K562 (cell line): ENCODE measurements at regions not wholly inside any gene's neighbourhood (a gene's known extent, or its start where the extent isn't known, plus 50 kb on each side); places are given as distances from the start of the nearest gene placed in this dataset.

ENCODE experiments used
- ASH1L ChIP-seq: fragments of 450-650 bp; IDR thresholded peaks from 2 replicates; pipeline ENCODE4 v1.6.1; 2018; ENCODE audit warnings: borderline replicate concordance, mild to moderate bottlenecking, low read depth; ENCODE audit not compliant: partially characterized antibody
- CHAMP1 ChIP-seq: fragments of 450-650 bp; IDR thresholded peaks from 2 replicates; pipeline ENCODE4 v1.6.1; 2016; ENCODE audit warnings: mild to moderate bottlenecking
- CHCHD3 ChIP-seq: fragments of 250-450 bp; sonication (Bioruptor Pico); IDR thresholded peaks from 2 replicates; pipeline ENCODE4 v2.1.2; 2022; ENCODE audit warnings: mild to moderate bottlenecking
- GTF3C2 ChIP-seq: IDR thresholded peaks from 3 replicates; pipeline ENCODE4 v1.6.1; 2011; ENCODE audit warnings: borderline replicate concordance, mild to moderate bottlenecking, moderate library complexity; ENCODE audit not compliant: insufficient read length; ENCODE audit errors: extremely low read depth
- HNRNPH1 ChIP-seq: fragments of 200-400 bp; formaldehyde crosslinking; optimal IDR thresholded peaks from 2 replicates; pipeline ENCODE3; 2017; ENCODE audit warnings: low read depth, mild to moderate bottlenecking, low read length, moderate library complexity
- MEF2A ChIP-seq: IDR thresholded peaks from 2 replicates; pipeline ENCODE4 v1.6.1; 2011; ENCODE audit warnings: low read depth, mild to moderate bottlenecking, low read length, moderate library complexity; ENCODE audit not compliant: control insufficient read depth
- NELFE ChIP-seq: IDR thresholded peaks from 2 replicates; pipeline ENCODE4 v1.6.1; 2011; ENCODE audit warnings: mild to moderate bottlenecking; ENCODE audit not compliant: insufficient read depth, insufficient read length
- SAP30 ChIP-seq: fragments of 200-600 bp; sonication (generic); IDR thresholded peaks from 2 replicates; pipeline ENCODE4 v1.6.1; 2012; ENCODE audit warnings: borderline replicate concordance, low read depth, mild to moderate bottlenecking, moderate library complexity, low read length, control low read depth, inconsistent platforms; ENCODE audit not compliant: insufficient read depth, poor library complexity, severe bottlenecking
- SMAD1 ChIP-seq: fragments of 150-350 bp; IDR thresholded peaks from 2 replicates; pipeline ENCODE4 v1.6.1; 2014; ENCODE audit warnings: low read length, low read depth; ENCODE audit not compliant: partially characterized antibody
- TF ChIP-seq, protein P1 (sequence below): fragments of 200-800 bp; sonication (Bioruptor generic); IDR thresholded peaks from 2 replicates; pipeline ENCODE4 v1.6.1; 2017; ENCODE audit warnings: missing genetic modification characterization, missing compliant biosample characterization
- TF ChIP-seq, protein P2 (sequence below): fragments of 250-450 bp; sonication (Bioruptor Pico); IDR thresholded peaks from 2 replicates; pipeline ENCODE4 v1.4.0; 2020; ENCODE audit warnings: mild to moderate bottlenecking, moderate library complexity
- TF ChIP-seq, protein P3 (sequence below): sonication (generic); formaldehyde crosslinking; IDR thresholded peaks from 2 replicates; pipeline ENCODE4 v1.8.1; 2022; ENCODE audit warnings: missing genetic modification reagents
- TF ChIP-seq, protein P4 (sequence below): fragments of 250-450 bp; sonication (Bioruptor Pico); IDR thresholded peaks from 2 replicates; pipeline ENCODE4 v1.8.0; 2021; ENCODE audit warnings: moderate library complexity, mild to moderate bottlenecking, inconsistent platforms

GRCh38 chr2:228410061-228410460 lies 228.6 kb upstream of the SPHKAP start (continued):
- TF ChIP-seq, protein P1, sequence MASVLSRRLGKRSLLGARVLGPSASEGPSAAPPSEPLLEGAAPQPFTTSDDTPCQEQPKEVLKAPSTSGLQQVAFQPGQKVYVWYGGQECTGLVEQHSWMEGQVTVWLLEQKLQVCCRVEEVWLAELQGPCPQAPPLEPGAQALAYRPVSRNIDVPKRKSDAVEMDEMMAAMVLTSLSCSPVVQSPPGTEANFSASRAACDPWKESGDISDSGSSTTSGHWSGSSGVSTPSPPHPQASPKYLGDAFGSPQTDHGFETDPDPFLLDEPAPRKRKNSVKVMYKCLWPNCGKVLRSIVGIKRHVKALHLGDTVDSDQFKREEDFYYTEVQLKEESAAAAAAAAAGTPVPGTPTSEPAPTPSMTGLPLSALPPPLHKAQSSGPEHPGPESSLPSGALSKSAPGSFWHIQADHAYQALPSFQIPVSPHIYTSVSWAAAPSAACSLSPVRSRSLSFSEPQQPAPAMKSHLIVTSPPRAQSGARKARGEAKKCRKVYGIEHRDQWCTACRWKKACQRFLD (CRISPR knock-in tag): no peak
- no peak for TF ChIP-seq NELFE
- TF ChIP-seq CHCHD3 (CRISPR knock-in tag): no peak
- TF ChIP-seq, protein P2, sequence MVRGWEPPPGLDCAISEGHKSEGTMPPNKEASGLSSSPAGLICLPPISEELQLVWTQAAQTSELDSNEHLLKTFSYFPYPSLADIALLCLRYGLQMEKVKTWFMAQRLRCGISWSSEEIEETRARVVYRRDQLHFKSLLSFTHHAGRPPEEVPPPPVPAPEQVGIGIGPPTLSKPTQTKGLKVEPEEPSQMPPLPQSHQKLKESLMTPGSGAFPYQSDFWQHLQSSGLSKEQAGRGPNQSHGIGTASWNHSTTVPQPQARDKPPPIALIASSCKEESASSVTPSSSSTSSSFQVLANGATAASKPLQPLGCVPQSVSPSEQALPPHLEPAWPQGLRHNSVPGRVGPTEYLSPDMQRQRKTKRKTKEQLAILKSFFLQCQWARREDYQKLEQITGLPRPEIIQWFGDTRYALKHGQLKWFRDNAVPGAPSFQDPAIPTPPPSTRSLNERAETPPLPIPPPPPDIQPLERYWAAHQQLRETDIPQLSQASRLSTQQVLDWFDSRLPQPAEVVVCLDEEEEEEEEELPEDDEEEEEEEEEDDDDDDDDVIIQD (CRISPR knock-in tag): no peak
- no peak for TF ChIP-seq CHAMP1
- no peak for TF ChIP-seq SAP30
- TF ChIP-seq, protein P3, sequence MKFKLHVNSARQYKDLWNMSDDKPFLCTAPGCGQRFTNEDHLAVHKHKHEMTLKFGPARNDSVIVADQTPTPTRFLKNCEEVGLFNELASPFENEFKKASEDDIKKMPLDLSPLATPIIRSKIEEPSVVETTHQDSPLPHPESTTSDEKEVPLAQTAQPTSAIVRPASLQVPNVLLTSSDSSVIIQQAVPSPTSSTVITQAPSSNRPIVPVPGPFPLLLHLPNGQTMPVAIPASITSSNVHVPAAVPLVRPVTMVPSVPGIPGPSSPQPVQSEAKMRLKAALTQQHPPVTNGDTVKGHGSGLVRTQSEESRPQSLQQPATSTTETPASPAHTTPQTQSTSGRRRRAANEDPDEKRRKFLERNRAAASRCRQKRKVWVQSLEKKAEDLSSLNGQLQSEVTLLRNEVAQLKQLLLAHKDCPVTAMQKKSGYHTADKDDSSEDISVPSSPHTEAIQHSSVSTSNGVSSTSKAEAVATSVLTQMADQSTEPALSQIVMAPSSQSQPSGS (CRISPR knock-in tag): no peak
- TF ChIP-seq, protein P4, sequence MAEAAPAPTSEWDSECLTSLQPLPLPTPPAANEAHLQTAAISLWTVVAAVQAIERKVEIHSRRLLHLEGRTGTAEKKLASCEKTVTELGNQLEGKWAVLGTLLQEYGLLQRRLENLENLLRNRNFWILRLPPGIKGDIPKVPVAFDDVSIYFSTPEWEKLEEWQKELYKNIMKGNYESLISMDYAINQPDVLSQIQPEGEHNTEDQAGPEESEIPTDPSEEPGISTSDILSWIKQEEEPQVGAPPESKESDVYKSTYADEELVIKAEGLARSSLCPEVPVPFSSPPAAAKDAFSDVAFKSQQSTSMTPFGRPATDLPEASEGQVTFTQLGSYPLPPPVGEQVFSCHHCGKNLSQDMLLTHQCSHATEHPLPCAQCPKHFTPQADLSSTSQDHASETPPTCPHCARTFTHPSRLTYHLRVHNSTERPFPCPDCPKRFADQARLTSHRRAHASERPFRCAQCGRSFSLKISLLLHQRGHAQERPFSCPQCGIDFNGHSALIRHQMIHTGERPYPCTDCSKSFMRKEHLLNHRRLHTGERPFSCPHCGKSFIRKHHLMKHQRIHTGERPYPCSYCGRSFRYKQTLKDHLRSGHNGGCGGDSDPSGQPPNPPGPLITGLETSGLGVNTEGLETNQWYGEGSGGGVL (CRISPR knock-in tag): no peak
- no peak for TF ChIP-seq GTF3C2
- no peak for TF ChIP-seq MEF2A
- TF ChIP-seq HNRNPH1: no peak
- TF ChIP-seq ASH1L: no peak
- no peak for TF ChIP-seq SMAD1
